A673 (cell line): ENCODE measurements at regions not wholly inside any gene's neighbourhood (a gene's known extent, or its start where the extent isn't known, plus 50 kb on each side); places are given as distances from the start of the nearest gene placed in this dataset.

Experiments
- CTCF ChIP-seq: fragments of 300-800, 200-600 bp; sonication (generic); conservative IDR thresholded peaks from 2 replicates; pipeline ENCODE4 v1.5.1; 2017; ENCODE audit warnings: low read depth, mild to moderate bottlenecking, antibody characterized with exemption, low read length, moderate library complexity, mixed read lengths
- EZH2 ChIP-seq: fragments of 200-600 bp; sonication (generic); IDR thresholded peaks from 2 replicates; pipeline ENCODE4 v1.6.1; 2017; ENCODE audit warnings: borderline replicate concordance, low read depth, mild to moderate bottlenecking, mixed read lengths, antibody characterized with exemption, low read length; ENCODE audit not compliant: poor library complexity, severe bottlenecking

GRCh38 chr5:27130587-27130986, 92.2 kb upstream of the CDH9 start:
- no peak for TF ChIP-seq CTCF
- no peak for TF ChIP-seq EZH2
